22Rv1 (cell line): ENCODE measurements at regions not wholly inside any gene's neighbourhood (a gene's known extent, or its start where the extent isn't known, plus 50 kb on each side); places are given as distances from the start of the nearest gene placed in this dataset.
"Not testable (repeated sequence)": the region's sequence is repeated elsewhere in the genome, so short reads cannot be mapped to it uniquely, and the experiment has no call there.

Experiments
- H3K27ac ChIP-seq: fragments of 450-650 bp; 2 replicates; pipeline ENCODE4 v1.5.1; 2017
- CTCF ChIP-seq: fragments of 450-650 bp; IDR thresholded peaks from 2 replicates; pipeline ENCODE4 v1.5.1; 2017; ENCODE audit warnings: mild to moderate bottlenecking
- ZFX ChIP-seq: fragments of 450-650 bp; IDR thresholded peaks from 2 replicates; pipeline ENCODE4 v1.6.1; 2017; ENCODE audit warnings: antibody characterized with exemption, borderline replicate concordance

GRCh38 chr16:26982422-26982821 is 84.3 kb upstream of the C16orf82 start:
- TF ChIP-seq CTCF = no peak
- TF ChIP-seq ZFX = no peak
- H3K27ac ChIP-seq = no peak overlapping the region

- TF ChIP-seq ZFX (no peak), CTCF (no peak)
- no peak overlapping the region for H3K27ac ChIP-seq
These were observed 83.3 kb upstream of the C16orf82 start for GRCh38 chr16:26983426-26983825.

- TF ChIP-seq CTCF = no peak
- TF ChIP-seq ZFX = no peak
- H3K27ac ChIP-seq = no peak overlapping the region
These were observed 81.3 kb upstream of the C16orf82 start for GRCh38 chr16:26985100-26986065.

GRCh38 chr16:26987597-26988010 is 79.1 kb upstream of the C16orf82 start:
- TF ChIP-seq ZFX (no peak), CTCF (no peak)
- H3K27ac ChIP-seq = no peak overlapping the region

- H3K27ac ChIP-seq = no peak overlapping the region
These were observed 78.5 kb upstream of the C16orf82 start for GRCh38 chr16:26988186-26988585.

GRCh38 chr16:26990384-26991120 is 76.2 kb upstream of the C16orf82 start:
- H3K27ac ChIP-seq = not testable (repeated sequence)

More at GRCh38 chr16:26988186-26988585, 78.5 kb upstream of the C16orf82 start:
- no peak for TF ChIP-seq CTCF

- TF ChIP-seq ZFX = no peak
- no peak for TF ChIP-seq CTCF
- H3K27ac ChIP-seq = no peak overlapping the region
These were observed 73.9 kb upstream of the C16orf82 start for GRCh38 chr16:26992666-26993349.
